HG03442 (cell line): ENCODE measurements at regions not wholly inside any gene's neighbourhood (a gene's known extent, or its start where the extent isn't known, plus 50 kb on each side); places are given as distances from the start of the nearest gene placed in this dataset.
"Not testable (repeated sequence)": the region's sequence is repeated elsewhere in the genome, so short reads cannot be mapped to it uniquely, and the experiment has no call there.

Experiments used
- ATAC-seq: cut with Tn5 transposase; IDR thresholded peaks from one replicate; pipeline ENCODE4 v1.9.1; 2021; ENCODE audit warnings: mild to moderate bottlenecking, moderate library complexity; ENCODE audit not compliant: unreplicated experiment

DNA sequence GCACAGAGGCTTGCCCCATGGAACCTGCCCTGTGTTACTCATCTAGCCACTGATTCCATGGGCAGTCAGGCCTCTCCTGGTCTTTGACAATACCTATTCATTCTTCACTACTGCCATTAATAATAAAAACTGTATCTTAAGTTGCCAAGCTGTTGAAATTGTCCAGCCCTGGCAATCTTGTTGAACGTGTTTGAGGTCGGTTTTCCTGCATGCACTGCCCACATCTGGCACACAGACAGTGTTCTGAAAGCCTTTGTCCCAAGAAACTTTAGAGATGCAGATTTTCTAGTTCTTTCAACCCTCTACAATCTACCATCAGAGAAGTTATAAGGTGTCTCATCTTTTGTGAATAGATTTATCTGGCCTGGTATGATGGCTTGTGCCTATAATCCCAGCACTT is 567.2 kb upstream of the NECTIN3 start:
- no peak for ATAC-seq

DNA sequence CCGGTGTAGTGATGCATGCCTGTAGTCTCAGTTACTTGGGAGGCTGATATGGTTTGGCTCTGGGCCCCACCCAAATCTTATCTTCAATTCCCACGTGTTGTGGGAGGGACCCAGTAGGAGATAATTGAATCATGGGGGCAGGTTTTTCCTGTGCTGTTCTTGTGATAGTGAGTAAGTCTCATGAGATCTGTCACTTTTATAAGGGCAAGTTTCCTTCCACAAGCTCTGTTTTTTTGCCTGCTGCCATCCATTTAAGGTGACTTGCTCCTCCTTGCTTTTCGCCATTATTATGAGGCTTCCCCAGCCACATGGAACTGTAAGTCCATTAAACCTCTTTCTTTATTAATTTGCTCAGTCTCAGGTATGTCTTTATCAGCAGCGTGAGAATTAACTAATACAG is 566.7 kb upstream of the NECTIN3 start:
- ATAC-seq = no peak

DNA sequence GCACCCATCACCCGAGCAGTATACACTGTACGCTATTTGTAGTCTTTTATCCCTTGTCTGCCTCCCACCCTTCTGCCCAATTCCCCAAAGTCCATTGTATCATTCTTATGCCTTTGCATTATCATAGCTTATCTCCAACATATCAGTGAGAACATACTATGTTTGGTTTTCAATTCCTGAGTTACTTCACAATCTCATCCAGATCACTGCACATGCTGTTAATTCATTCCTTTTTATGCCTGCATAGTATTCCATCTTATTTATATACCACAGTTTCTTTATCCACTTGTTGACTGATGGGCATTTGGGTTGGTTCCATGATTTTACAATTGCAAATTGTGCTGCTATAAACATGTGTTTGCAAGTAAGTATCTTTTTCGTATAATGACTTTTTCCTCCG is 564.7 kb upstream of the NECTIN3 start:
- ATAC-seq = no peak

DNA sequence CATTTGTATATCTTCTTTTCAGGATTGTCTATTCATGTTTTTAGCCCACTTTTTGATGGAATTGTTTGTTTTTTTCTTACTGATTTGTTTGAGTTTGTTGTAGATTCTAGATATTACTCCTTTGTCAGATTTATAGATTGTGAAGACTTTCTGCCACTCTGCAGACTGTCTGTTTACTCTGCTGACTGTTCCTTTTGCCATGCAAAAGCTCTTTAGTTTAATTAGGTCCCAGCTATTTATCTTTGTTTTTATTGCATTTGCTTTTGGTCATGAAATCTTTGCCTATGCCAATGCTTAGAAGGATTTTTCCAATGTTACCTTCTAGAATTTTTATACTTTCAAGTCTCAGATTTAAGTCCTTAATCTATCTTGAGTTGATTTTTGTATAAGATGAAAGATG is 564.0 kb upstream of the NECTIN3 start:
- ATAC-seq = not testable (repeated sequence)

DNA sequence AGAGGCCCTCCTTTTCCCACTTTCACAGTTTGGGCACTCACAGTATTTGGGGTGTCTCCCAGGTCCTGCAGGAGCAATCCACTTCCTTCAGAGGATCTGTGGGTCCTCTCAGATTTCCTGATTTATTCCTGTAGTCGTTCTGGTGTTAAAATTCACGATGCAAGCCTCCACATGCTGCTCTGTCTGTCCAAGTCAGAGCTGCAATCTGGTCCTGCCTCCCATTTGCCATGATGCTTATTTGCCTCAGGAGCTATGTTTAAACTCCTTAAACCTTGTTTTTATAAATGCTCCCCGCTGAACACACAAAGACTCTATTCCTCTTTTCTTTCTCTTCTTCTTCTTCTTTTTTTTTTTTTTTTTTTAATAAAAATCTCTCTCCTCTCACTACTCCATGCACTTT is 558.7 kb upstream of the NECTIN3 start:
- ATAC-seq = no peak

DNA sequence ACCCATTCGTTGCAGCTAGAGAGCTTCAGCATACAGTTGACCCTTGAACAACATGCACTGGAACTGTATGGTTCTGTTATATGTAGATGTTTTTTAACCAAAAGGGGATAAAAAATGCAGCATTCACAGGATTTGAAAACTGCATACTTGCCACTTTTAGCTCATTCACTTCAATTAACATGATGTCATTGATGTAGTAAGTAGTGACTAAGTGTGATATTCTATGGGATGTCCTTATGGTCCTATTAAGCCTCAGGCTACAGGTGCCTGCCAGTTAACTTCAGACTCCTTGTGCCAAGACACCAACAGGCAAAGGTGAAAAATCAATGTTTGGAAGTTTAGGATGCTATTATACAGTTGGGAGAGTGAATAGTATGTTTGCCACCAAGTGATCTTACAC is 553.6 kb upstream of the NECTIN3 start:
- ATAC-seq = no peak

DNA sequence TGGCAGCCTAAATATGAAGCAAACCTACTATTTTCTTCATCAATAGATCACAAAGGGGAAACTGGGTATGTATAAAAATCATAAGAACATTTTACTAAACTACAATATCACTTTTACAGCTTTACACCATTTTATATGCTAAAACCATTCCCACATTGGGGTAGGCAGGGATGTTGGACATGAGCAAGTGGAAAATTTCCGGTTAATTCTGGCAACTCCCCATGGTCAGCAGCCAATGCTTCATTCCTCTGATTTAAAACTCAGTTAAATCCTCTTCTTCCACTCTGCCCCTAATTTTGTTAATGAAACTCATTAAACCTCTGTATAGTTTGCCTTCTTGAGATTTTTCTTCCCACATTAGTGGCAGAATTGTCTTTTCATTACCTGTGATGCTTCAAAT is 552.5 kb upstream of the NECTIN3 start:
- no peak for ATAC-seq

DNA sequence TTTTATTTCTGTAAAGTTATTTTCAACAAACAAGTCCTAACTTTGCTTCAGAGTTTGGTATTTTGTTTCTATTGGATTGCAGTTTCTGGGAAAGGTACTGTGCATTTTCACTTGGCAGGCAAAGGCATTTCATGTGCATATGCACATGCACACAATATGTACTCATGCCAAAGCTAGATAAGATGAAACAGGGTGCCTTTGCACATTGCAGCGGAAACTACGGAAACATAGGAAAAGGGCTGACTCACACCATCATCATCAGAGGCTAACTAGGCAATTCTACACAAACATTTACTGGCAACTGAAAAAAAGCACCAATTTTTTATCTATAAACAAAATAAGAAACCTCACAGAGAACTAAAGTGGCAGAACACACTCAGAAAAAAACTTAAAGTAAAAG is 550.6 kb upstream of the NECTIN3 start:
- no peak for ATAC-seq

DNA sequence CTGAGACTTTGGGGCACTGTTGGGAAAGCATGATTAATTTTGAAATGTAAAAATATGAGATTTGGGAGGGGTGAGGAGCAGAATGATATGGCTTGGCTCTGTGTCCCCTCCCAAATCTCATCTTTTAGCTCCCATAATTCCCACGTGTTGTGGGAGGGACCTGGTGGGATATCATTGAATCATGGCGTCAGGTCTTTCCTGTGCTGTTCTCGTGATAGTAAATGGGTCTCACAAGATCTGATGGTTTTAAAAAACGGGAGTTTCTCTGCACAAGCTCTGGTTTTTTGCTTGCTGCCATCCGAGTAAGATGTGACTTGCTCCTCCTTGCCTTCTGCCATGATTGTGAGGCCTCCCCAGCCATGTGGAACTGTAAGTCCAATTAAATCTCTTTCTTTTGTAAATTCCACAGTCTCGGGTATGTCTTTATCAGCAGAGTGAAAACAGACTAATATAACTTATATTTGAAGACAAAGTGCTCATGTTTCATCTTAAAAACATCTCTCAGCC is 546.0 kb upstream of the NECTIN3 start:
- ATAC-seq = not testable (repeated sequence)

DNA sequence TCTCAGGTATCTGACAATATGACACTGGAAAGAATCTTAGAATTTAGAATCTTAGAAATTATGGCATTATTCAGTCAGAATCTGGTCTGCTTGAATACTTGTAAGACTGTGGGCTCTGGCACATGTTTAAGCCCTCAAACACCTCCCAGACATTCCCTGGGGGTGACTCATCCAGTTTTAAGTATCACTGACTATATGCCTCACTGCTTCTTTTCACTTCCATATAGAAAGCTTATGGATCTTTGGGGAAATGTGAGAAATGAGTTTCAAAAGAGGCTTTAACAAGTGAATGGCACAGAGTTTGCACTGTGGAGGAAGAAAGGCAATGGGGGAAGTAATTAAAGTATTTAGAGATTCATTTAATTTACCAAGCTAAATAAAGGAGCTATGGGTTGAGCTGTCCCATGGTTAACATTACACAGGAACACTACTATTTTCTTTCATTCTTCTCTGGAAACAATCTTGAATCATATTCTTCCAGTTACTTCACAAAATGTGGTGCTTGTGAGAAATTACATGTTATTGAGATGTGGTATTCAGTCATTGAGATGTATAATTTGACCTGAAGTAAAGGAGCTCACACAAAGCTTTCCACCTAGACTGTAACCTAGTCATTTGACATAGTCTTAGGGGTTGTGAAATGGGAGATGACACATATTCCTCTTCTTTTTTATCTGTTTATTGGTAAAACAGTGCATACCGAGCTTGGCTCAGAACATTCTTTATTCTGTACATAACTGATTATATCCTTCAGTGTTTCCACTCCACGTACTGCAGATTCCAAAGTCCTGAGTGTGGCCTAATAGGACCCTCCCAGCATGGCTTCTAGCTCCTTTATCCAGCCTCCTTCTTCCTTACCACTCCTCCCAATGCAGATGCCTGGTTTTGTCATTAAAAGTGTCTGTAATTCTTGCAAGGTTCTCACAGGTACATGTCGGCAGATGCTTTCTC is 544.6 kb upstream of the NECTIN3 start:
- no peak for ATAC-seq

DNA sequence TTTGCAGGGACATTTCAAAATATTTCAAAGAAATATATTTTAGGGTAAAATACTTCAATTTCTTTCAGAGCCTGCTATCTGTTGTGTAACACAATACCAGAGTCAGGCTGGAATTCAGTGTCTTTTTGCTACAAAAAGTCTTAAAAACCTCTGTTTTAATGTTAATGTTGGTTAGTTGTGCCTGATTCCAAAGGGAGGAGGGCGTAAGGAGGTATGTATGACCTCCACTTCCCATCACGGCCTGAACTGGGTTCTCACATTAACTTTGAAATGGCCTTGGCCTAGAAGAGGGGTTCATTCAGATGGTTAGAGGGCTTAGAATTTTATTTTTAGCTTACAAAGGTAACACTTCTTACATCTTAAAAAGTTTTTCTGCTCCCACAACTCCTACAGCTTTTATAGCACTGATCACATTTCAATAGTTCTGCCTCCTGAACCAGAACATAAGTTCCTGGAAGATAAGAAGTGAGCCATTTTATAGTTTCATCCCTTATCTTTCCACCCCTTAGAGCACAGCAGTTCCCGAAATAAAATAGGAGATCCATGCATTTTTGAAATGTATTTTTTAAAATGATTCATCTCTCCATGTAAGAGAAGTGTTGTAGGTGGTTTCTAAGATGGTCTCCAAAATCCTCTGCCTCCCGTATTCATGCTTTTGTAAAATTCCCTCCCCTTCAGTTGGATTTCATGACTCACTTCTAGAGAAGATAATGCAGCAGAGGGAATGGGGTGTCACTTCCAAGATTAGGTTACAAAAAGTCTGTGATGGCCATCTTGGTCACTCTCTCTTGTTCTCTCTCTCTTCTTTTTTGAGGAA is 543.1 kb upstream of the NECTIN3 start:
- ATAC-seq = no peak

DNA sequence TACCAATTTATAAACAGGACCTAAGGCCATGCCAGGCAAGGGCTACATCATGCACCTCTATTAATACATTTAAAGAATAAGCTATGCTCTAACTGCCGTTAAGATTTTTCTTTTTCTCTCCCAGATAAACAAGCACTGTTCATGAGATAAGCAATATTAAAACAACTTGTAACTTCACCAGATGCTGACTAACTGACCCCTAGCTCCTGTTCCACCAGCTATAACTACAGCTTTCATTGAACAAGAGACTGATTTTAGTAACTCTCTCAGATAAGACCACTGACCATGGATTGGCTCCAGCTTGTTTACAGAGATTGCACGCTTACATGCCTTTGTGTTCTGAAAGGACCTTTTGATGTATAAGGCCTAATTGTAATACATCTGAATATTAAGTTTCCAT is 540.7 kb upstream of the NECTIN3 start:
- no peak for ATAC-seq

DNA sequence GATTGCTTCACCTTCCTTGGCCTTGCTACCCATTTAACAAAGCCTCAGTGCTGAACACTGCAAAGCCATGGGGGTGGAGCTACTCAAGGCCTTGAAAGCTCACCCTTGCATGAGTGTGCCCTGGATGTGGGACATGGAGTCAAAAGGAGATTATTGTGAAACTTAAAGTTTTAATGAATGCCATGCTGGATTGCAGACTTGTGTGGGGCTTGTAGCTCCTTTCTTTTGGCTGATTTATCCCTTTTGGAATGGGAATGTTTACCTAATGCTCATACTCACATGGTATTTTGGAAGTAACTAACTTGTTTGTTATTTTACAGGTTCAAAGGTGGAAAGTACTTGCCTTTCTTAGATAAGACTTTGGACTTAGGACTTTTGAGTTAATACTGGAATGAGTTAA is 538.5 kb upstream of the NECTIN3 start:
- no peak for ATAC-seq

DNA sequence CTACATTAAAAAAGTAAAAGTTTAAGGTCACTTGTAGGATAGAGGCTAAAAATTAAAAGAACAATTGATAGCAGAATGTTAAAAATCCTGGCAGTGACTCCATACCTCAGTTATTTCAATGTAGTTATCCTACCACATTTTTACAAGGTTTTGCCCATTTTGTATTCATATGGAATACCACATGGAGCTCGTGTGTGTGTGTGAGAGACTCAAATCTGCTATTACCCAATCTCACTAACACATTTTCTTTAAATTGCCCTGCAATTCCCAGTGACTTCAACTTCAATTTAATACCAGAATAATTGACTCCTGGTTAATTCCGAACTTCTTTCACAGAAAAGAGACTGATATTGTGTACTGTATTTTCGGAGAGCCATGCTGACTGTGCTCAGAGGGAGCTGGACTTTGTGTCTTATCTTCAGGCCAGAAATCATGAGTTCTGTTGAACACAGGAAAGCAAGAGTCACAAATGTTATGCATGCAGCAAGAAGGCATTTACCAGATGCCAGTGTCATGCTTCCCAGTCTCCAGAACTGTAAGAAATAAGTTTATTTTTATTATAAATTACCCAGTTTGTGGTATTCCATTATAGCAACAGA is 529.0 kb upstream of the NECTIN3 start:
- ATAC-seq = no peak

DNA sequence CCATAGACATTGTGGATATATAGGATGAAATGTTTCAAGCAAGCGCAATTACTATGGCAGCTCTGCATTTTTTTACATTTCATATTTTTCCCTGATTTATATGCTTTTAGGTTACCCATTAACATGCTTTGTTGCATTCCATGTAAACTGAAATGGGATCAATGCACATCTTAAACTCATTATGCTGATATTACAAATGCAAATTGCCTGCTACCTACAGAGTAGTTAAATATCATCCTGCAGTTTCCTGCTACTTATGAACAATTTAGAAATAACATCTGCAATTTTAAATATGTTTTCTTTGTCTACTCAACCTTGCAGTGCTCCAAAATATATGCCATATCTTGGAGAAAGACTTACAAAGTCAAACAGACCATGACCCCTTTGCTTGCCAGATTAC is 526.9 kb upstream of the NECTIN3 start:
- ATAC-seq = no peak

DNA sequence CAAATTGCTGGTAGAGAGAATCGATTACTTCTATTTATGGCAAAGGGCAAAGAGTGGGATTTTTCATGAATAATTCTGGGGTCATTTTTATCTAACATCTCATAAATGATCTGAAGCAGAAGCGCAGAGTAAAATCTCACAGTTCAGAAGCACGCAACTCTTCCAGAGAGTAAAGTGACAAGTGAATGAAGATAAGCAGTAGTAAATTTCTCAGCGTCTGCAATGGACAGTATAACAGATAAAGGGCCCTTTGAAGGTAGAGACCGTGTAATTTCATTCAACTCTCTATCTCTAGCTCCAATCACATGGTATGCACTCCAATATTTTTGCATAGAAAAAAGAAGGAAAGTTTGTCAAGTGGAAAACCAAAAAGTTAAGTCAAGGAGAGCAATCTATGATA is 521.1 kb upstream of the NECTIN3 start:
- no peak for ATAC-seq

DNA sequence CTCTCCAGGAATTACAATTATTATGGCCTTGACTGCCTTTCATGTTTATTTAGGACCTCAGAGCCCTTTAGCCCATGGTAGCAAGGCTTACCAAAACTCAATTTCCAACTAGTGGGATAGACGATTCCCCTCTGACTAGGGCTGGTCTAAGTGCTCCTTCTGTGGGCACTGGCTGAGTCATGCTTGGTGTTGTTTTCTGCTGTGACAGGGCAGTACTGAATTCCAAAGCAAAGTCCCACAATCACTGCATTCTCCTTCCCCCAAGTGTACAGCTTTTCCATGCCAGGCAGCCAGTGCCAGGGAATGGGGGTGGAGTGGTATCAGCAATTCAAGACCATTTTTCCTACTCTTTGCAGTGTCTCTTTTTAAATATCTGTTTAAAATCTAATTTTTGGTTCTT is 509.0 kb upstream of the NECTIN3 start:
- ATAC-seq = no peak

DNA sequence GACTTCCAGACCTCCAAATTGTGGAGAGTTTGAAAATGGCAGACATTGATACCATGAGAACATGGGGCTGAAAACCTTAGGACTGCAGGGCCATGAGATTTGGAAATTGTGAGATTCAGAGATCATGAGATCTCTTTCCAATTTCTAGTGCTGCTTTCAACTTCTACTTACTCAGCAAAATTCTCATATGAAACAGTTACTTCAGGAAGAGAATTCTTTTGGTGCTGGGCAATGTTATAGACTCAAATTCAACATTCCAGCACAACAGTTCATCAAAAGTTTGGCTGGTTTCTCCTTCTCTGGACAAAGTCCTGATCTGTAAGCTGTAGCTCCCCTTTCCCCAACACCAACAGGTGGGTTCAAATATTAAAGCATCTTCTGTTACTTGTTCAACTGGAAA is 506.9 kb upstream of the NECTIN3 start:
- ATAC-seq = no peak

DNA sequence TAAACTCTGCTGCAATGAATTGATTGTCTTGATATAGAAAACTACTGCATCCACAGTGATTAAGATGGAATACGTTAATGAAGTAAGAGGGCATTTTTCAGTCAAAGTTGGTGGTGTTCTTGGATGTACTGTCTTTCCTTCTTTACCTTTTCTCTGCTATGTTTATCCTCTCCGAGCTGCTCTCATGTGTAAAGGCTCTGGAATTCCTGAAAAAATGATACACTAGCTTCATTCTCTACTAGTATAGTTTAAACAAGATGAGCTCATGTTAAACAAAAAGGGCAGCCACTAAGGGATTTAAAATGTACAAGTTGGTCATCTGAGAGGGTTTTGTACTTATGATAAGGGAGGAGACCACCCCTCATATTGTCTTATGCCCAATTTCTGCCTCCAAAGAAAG is 504.6 kb upstream of the NECTIN3 start:
- ATAC-seq = no peak

DNA sequence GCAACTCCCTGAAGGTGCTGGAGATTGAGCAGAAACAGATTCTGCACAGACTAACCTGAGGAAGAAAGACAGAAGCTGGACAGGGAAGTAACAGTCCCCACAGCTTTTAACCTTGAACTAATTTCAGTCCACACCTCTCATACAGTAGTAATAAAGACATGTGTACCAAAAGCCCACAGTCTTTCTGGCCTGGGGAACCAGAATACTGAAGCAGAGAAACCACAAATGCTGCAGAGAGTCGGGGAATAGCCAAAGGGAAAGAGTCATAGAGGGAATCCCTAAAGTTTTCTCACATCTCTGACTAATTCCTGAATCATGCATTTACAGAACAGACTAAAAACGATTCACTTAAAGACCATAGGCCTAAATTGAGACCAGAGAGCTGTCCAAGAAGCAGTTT is 503.4 kb upstream of the NECTIN3 start:
- peak; percentile 83 for ATAC-seq

DNA sequence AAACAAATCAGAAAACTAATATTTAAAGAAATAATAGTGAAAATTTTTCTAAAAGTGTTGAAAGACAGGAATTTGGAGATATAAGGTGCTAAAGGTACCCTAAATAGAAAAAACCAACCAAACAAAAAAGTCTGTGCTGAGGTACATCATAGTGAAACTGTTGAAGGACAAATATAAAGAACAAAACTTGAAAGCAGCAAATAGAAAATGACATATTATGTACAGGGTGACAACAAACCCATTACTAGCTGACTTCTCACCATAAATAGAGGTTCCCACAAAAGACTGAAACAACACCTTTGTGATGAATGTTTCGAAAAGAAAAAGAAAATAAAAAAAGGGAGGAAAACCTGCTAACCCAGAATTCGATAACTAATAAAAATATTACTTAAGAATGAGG is 502.5 kb upstream of the NECTIN3 start:
- peak; percentile 48 for ATAC-seq
